ENCODE measurements at regions not wholly inside any gene's neighbourhood (a gene's known extent, or its start where the extent isn't known, plus 50 kb on each side); places are given as distances from the start of the nearest gene placed in this dataset.

DNA sequence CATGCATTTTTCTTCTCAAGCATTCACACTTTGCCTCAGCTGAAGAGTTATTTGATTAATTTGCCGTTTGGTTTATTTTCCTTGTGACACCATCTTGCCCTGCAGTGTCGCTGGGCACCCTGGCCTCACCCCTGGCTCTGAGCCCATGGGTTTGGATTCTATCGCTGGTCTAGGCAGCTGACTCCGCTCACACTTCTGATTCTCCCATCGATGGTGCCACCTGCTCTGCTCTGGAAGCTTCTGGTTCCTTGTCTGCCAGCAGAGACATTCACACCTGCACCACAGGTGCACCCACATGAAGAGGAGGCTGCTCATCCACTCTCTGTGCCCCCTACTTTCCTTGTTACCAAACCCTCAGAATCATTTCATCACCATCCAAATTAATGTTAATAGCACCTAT, 291.6 kb upstream of the CDH4 start:
- Histone ChIP-seq H3K9me3 (no peaks in the 10 kb centered on the region), H3K9ac (no peak overlapping the region), H3K4me1 (ENCODE audit: control insufficient read depth in 1 of 2, insufficient read depth in 2 of 2, low read depth in 1 of 2, low read length in 1 of 2) (no peaks in the 10 kb centered on the region), H3K4me2 (no peak overlapping the region), H3K79me2 (ENCODE audit: insufficient read depth) (no peaks in the 10 kb centered on the region), H2AFZ (ENCODE audit: low read depth) (no peak overlapping the region), H3K27ac (ENCODE audit: low read depth in 2 of 2, low read length in 1 of 2) (no peak overlapping the region), H3K36me3 (replicated peaks in 1 of 2; ENCODE audit: control insufficient read depth in 1 of 2, insufficient read depth in 2 of 2, low read length in 1 of 2) (no peaks in the 10 kb centered on the region), H3K4me3 (ENCODE audit: low read depth in 2 of 2, low read length in 1 of 2) (no peak overlapping the region), H3K9me2 (no peaks in the 10 kb centered on the region), H3K27me3 (ENCODE audit: insufficient read depth) (no peaks in the 10 kb centered on the region), H3F3A (replicated peaks; ENCODE audit: insufficient read depth) (no peaks in the 10 kb centered on the region), H4K20me1 (ENCODE audit: insufficient read depth) (no peaks in the 10 kb centered on the region)
- WGBS (ENCODE audit: low lambda C conversion rate), result 4% methylated on average over 5 of the region's 5 CpGs
- no peak for TF ChIP-seq RAD21 (IDR thresholded peaks at IDR 0.05; ENCODE audit: low read length)
- TF ChIP-seq FOXM1 (IDR thresholded peaks at IDR 0.05; ENCODE audit: low read depth), result no peak
- no peak for TF ChIP-seq SIN3A (IDR thresholded peaks at IDR 0.05; ENCODE audit: borderline replicate concordance, low read depth, low read length)
- TF ChIP-seq, protein P1, sequence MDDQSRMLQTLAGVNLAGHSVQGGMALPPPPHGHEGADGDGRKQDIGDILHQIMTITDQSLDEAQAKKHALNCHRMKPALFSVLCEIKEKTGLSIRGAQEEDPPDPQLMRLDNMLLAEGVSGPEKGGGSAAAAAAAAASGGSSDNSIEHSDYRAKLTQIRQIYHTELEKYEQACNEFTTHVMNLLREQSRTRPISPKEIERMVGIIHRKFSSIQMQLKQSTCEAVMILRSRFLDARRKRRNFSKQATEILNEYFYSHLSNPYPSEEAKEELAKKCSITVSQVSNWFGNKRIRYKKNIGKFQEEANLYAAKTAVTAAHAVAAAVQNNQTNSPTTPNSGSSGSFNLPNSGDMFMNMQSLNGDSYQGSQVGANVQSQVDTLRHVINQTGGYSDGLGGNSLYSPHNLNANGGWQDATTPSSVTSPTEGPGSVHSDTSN (IDR thresholded peaks at IDR 0.05), result no peak
- no peak for TF ChIP-seq EZH2phosphoT487 (IDR thresholded peaks at IDR 0.05; ENCODE audit: borderline replicate concordance, low read depth)
- TF ChIP-seq TCF12 (IDR thresholded peaks at IDR 0.05), result no peak
- TF ChIP-seq, protein P2, sequence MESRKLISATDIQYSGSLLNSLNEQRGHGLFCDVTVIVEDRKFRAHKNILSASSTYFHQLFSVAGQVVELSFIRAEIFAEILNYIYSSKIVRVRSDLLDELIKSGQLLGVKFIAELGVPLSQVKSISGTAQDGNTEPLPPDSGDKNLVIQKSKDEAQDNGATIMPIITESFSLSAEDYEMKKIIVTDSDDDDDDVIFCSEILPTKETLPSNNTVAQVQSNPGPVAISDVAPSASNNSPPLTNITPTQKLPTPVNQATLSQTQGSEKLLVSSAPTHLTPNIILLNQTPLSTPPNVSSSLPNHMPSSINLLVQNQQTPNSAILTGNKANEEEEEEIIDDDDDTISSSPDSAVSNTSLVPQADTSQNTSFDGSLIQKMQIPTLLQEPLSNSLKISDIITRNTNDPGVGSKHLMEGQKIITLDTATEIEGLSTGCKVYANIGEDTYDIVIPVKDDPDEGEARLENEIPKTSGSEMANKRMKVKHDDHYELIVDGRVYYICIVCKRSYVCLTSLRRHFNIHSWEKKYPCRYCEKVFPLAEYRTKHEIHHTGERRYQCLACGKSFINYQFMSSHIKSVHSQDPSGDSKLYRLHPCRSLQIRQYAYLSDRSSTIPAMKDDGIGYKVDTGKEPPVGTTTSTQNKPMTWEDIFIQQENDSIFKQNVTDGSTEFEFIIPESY (IDR thresholded peaks at IDR 0.05; ENCODE audit: borderline replicate concordance, low read depth), result no peak
- TF ChIP-seq, protein P3, sequence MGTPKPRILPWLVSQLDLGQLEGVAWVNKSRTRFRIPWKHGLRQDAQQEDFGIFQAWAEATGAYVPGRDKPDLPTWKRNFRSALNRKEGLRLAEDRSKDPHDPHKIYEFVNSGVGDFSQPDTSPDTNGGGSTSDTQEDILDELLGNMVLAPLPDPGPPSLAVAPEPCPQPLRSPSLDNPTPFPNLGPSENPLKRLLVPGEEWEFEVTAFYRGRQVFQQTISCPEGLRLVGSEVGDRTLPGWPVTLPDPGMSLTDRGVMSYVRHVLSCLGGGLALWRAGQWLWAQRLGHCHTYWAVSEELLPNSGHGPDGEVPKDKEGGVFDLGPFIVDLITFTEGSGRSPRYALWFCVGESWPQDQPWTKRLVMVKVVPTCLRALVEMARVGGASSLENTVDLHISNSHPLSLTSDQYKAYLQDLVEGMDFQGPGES (IDR thresholded peaks at IDR 0.05; ENCODE audit: low read depth, low read length), result no peak
- TF ChIP-seq, protein P4, sequence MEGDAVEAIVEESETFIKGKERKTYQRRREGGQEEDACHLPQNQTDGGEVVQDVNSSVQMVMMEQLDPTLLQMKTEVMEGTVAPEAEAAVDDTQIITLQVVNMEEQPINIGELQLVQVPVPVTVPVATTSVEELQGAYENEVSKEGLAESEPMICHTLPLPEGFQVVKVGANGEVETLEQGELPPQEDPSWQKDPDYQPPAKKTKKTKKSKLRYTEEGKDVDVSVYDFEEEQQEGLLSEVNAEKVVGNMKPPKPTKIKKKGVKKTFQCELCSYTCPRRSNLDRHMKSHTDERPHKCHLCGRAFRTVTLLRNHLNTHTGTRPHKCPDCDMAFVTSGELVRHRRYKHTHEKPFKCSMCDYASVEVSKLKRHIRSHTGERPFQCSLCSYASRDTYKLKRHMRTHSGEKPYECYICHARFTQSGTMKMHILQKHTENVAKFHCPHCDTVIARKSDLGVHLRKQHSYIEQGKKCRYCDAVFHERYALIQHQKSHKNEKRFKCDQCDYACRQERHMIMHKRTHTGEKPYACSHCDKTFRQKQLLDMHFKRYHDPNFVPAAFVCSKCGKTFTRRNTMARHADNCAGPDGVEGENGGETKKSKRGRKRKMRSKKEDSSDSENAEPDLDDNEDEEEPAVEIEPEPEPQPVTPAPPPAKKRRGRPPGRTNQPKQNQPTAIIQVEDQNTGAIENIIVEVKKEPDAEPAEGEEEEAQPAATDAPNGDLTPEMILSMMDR (IDR thresholded peaks at IDR 0.05), result no peak
- no peak for TF ChIP-seq RCOR1 (IDR thresholded peaks at IDR 0.05; ENCODE audit: low read length)
- no peak for TF ChIP-seq RXRA (IDR thresholded peaks at IDR 0.05; ENCODE audit: borderline replicate concordance, low read depth)
- TF ChIP-seq MXI1 (IDR thresholded peaks at IDR 0.05; ENCODE audit: low read depth, low read length), result no peak
- no peak for TF ChIP-seq FOSL2 (IDR thresholded peaks at IDR 0.05; ENCODE audit: borderline replicate concordance, low read depth)
- no peak for TF ChIP-seq FOXJ3 (CRISPR knock-in tag; IDR thresholded peaks at IDR 0.05)
- TF ChIP-seq SMC3 (IDR thresholded peaks at IDR 0.05; ENCODE audit: low read depth, low read length), result no peak
- DNase-seq, result no peak
- CTCF ChIA-PET, result no interaction called here
- POLR2A ChIA-PET, result no interaction called here

Measured in SK-N-SH (cell line).